Heart left ventricle (tissue), 16 donors: ENCODE measurements at regions not wholly inside any gene's neighbourhood (a gene's known extent, or its start where the extent isn't known, plus 50 kb on each side); places are given as distances from the start of the nearest gene placed in this dataset.

Experiments
- ATAC-seq, 4 donors: fragments of 200-7000 bp; cut with Tn5 transposase; one replicate each; pipeline ENCODE4 v1.9.1; 2020 to 2022; ENCODE audit warnings: moderate library complexity in 4 of 4, mild to moderate bottlenecking in 3 of 4, moderate number of reproducible peaks in 1 of 4
- DNase-seq, 5 donors: peaks; one replicate each; pipeline ENCODE4 v3.0.0-alpha.2; 2020
- H3K27ac ChIP-seq, 12 donors: fragments of 200-600 bp; sonication (generic) in 4 of 12; one replicate each; pipeline versions ENCODE4 v1.5.0 to v1.8.0; 2016 to 2022; ENCODE audit warnings: mild to moderate bottlenecking in 2 of 12
- H3K27me3 ChIP-seq, 9 donors: fragments of 200-600 bp; sonication (generic) in 2 of 9; one replicate each; pipeline versions ENCODE4 v1.5.1 to v1.8.0; 2016 to 2022; ENCODE audit warnings: mild to moderate bottlenecking in 3 of 9
- H3K36me3 ChIP-seq, 9 donors: fragments of 200-600 bp; sonication (generic) in 2 of 9; one replicate each; pipeline versions ENCODE4 v1.5.0 to v1.8.0; 2018 to 2022; ENCODE audit warnings: mild to moderate bottlenecking in 2 of 9
- H3K4me1 ChIP-seq, 12 donors: fragments of 200-600 bp; sonication (generic) in 4 of 12; one replicate each; pipeline versions ENCODE4 v1.5.0 to v1.8.0; 2016 to 2022; ENCODE audit warnings: mild to moderate bottlenecking in 3 of 12
- H3K4me3 ChIP-seq, 12 donors: fragments of 200-600 bp; sonication (generic) in 4 of 12; one replicate each; pipeline versions ENCODE4 v1.5.0 to v1.8.0; 2017 to 2022; ENCODE audit warnings: mild to moderate bottlenecking in 9 of 12, moderate library complexity in 4 of 12
- H3K9me3 ChIP-seq, 12 donors: fragments of 200-600 bp; sonication (generic) in 4 of 12; one replicate each; pipeline versions ENCODE4 v1.5.0 to v1.8.0; 2016 to 2022; ENCODE audit warnings: mild to moderate bottlenecking in 1 of 12
- CTCF ChIP-seq, 12 donors: fragments of 200-600 bp; sonication (generic) in 4 of 12; IDR thresholded peaks; one replicate each; pipeline versions ENCODE4 v1.5.0 to v1.8.0; 2018 to 2022; ENCODE audit warnings: antibody characterized with exemption in 12 of 12, mild to moderate bottlenecking in 5 of 12
- POLR2A ChIP-seq, 2 donors: fragments of 450-650 bp; IDR thresholded peaks; one replicate each; pipeline ENCODE4 v1.6.1; 2017; ENCODE audit warnings: antibody characterized with exemption in 2 of 2, mild to moderate bottlenecking in 2 of 2, moderate library complexity in 2 of 2
- WGBS, 4 donors: extraction: QIAGEN DNeasy Blood & Tissue Kit in 2 of 4; methylation state at CpG; one replicate each; pipeline versions ENCODE4 v1.1.5 to v1.1.7; 2013 to 2018; 5-methylcytosine and 5-hydroxymethylcytosine counted together
- intact Hi-C, 10 donors: fragments of 100-400 bp; cut with DNase I; formaldehyde crosslinking; loops; one replicate each; pipeline versions ENCODE4 v1.11.1 to v1.14.2; 2022
- donor health status: ischemic (EF 13 %, LVEDD 7.1; RV severe dilation, severe dysfunction).
- donor health status: healthy with polysubstance abuse.
- donor health status: DM: no; HTN: yes; CAD: no.
- donor health status: DM: no; HTN: no; CAD: no.
- donor health status: ischemic (EF 25% LVEDD 6.9; RV normal size, moderate dysfunction).
- donor health status: ischemic (EF 25% LVEDD 5.7; RV mildly dilated, moderate dysfunction).
- donor health status: healthy.
- donor health status: DM: yes; HTN: yes; CAD: no.
- donor health status: ischemic (EF 35%, LVEDD 5.7; RV mildly dilated, moderate dysfunction).
- donor health status: nonischemic (EF 11% LVEDD 7.7; RV severe dilation, severe dysfunction).
- donor health status: DM: yes; HTN: yes; CAD: no.
- donor health status: PGD.
- donor health status: ischemic (EF 29% LVEDD 5.4; RV normal size, mild dysfunction).
- donor health status: nonischemic (EF 23%, LVEDD 6.1; RV moderate dilation, normal function).

GRCh38 chrY:7692701-7693100 lies 781.1 kb upstream of the AMELY start:
- Histone ChIP-seq H3K27ac (no peak overlapping the region), H3K36me3 (no peaks in the 10 kb centered on the region), H3K4me1 (no peaks in the 10 kb centered on the region), H3K27me3 (no peaks in the 10 kb centered on the region), H3K4me3 (no peak overlapping the region), H3K9me3 (no peaks in the 10 kb centered on the region)
- TF ChIP-seq CTCF (IDR thresholded peaks at IDR 0.05) (no peak), POLR2A (IDR thresholded peaks at IDR 0.05) (no peak)
- DNase-seq = no peak
- no peak for ATAC-seq
- 74 to 76% methylated on average over 1 of the region's 1 CpG; no CpG with 5 or more reads in 2 of the 4 donors for WGBS, 4 donors
- intact Hi-C loops = no loop called here

- H3K36me3 ChIP-seq = no peaks in the 10 kb centered on the region
- no peaks in the 10 kb centered on the region for H3K27me3 ChIP-seq
- DNase-seq (no peak), ATAC-seq (no peak)
- intact Hi-C loops = no loop called here
- no peaks in the 10 kb centered on the region for H3K4me1 ChIP-seq
- 86 to 96% methylated on average over 3 of the region's 3 CpGs; no CpG with 5 or more reads in 2 of the 4 donors for WGBS, 4 donors
- TF ChIP-seq POLR2A (IDR thresholded peaks at IDR 0.05) (no peak), CTCF (IDR thresholded peaks at IDR 0.05) (no peak)
- H3K27ac ChIP-seq = no peak overlapping the region
- H3K9me3 ChIP-seq = no peaks in the 10 kb centered on the region
- H3K4me3 ChIP-seq = no peak overlapping the region
Measured at GRCh38 chrY:7687086-7687485, 775.5 kb upstream of the AMELY start.

- Histone ChIP-seq H3K4me1 (no peaks in the 10 kb centered on the region), H3K9me3 (no peaks in the 10 kb centered on the region), H3K4me3 (no peak overlapping the region), H3K27me3 (no peaks in the 10 kb centered on the region), H3K27ac (no peak overlapping the region), H3K36me3 (no peaks in the 10 kb centered on the region)
- WGBS, 4 donors = 80 to 87% methylated on average over 2 of the region's 2 CpGs; no CpG with 5 or more reads in 2 of the 4 donors
- intact Hi-C loops = no loop called here
- ATAC-seq (no peak), DNase-seq (no peak)
- TF ChIP-seq POLR2A (IDR thresholded peaks at IDR 0.05) (no peak), CTCF (IDR thresholded peaks at IDR 0.05) (no peak)
Measured at GRCh38 chrY:7684546-7684945, 773.0 kb upstream of the AMELY start.

DNA sequence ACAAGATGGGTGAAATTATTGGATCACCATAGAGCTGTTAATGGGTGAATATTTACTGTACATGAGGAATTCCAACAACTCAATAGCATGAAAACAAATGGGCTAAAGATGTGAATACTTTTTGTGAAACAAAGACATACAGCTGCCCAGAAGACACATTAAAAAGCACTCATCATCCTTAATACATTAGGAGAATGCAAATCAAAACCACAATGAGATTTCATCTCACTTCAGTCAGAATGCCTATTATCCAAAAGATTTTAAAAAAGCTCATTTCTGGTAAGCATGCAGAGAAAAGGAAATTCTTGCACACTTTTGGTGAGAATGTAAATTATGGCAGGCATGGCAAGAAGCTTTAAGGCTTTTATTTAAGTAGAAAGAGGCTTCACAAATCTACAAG lies 770.8 kb upstream of the AMELY start:
- no peak for ATAC-seq
- DNase-seq = no peak
- no peaks in the 10 kb centered on the region for H3K9me3 ChIP-seq
- H3K4me1 ChIP-seq = no peaks in the 10 kb centered on the region
- no peak for TF ChIP-seq CTCF (IDR thresholded peaks at IDR 0.05)
- TF ChIP-seq POLR2A (IDR thresholded peaks at IDR 0.05) = no peak
- H3K27ac ChIP-seq = no peak overlapping the region
- no peaks in the 10 kb centered on the region for H3K36me3 ChIP-seq
- no peak overlapping the region for H3K4me3 ChIP-seq
- intact Hi-C loops = no loop called here
- no peaks in the 10 kb centered on the region for H3K27me3 ChIP-seq
